Right renal cortex interstitium (tissue), 3 donors: ENCODE measurements at regions not wholly inside any gene's neighbourhood (a gene's known extent, or its start where the extent isn't known, plus 50 kb on each side); places are given as distances from the start of the nearest gene placed in this dataset.
"Not testable (repeated sequence)": the region's sequence is repeated elsewhere in the genome, so short reads cannot be mapped to it uniquely, and the experiment has no call there.

Source experiments
- DNase-seq, 3 donors: peaks; one replicate each; pipeline ENCODE4 v3.0.0-alpha.2; 2013; ENCODE audit warnings: low read depth in 3 of 3, low spot score in 2 of 3

GRCh38 chr1:203401199-203401877 is 50.4 kb upstream of the FMOD start:
- no peak for DNase-seq

- no peak for DNase-seq
Observed at GRCh38 chr1:203402152-203402551, 51.2 kb upstream of the FMOD start.

GRCh38 chr1:203402629-203403337 is 51.9 kb upstream of the FMOD start:
- peak in 1 of 3 donors; percentile 63 for DNase-seq

GRCh38 chr1:203403586-203403985 is 52.7 kb upstream of the FMOD start:
- DNase-seq, result no peak

GRCh38 chr1:203404546-203404945 is 53.6 kb upstream of the FMOD start:
- DNase-seq, result no peak

GRCh38 chr1:203405703-203406438 is 54.9 kb upstream of the FMOD start:
- no peak for DNase-seq

GRCh38 chr1:203406446-203407045 is 55.6 kb upstream of the FMOD start:
- no peak for DNase-seq

GRCh38 chr1:203407296-203407695 is 56.4 kb upstream of the FMOD start:
- DNase-seq, result no peak

- no peak for DNase-seq
Observed at GRCh38 chr1:203408486-203409481, 57.9 kb upstream of the FMOD start.

GRCh38 chr1:203410182-203410900 is 59.4 kb upstream of the FMOD start:
- DNase-seq, result no peak

- DNase-seq, result not testable (repeated sequence)
Observed at GRCh38 chr1:203411431-203411830, 60.5 kb upstream of the FMOD start.

GRCh38 chr1:203419558-203419957 is 56.0 kb upstream of the PRELP start:
- no peak for DNase-seq

- DNase-seq, result no peak
Observed at GRCh38 chr1:203420263-203420662, 55.3 kb upstream of the PRELP start.

GRCh38 chr1:203421246-203421645 is 54.4 kb upstream of the PRELP start:
- no peak for DNase-seq

- DNase-seq, result no peak
Observed at GRCh38 chr1:203422116-203422515, 53.5 kb upstream of the PRELP start.

- no peak for DNase-seq
Observed at GRCh38 chr1:203422656-203423055, 53.0 kb upstream of the PRELP start.

GRCh38 chr1:203424285-203424684 is 51.3 kb upstream of the PRELP start:
- DNase-seq, result no peak

GRCh38 chr1:203424861-203425662 is 50.5 kb upstream of the PRELP start:
- DNase-seq, result no peak

- DNase-seq, result no peak
Observed at GRCh38 chr1:203425663-203425975, 50.0 kb upstream of the PRELP start.
